WTC11 (cell line): ENCODE measurements at regions not wholly inside any gene's neighbourhood (a gene's known extent, or its start where the extent isn't known, plus 50 kb on each side); places are given as distances from the start of the nearest gene placed in this dataset.

Source experiments
- CREB1 ChIP-seq: sonication (generic); formaldehyde crosslinking; IDR thresholded peaks from 2 replicates; pipeline ENCODE4 v1.8.0; 2023; ENCODE audit warnings: mild to moderate bottlenecking, missing genetic modification reagents
- ESRRA ChIP-seq: sonication (generic); formaldehyde crosslinking; IDR thresholded peaks from 2 replicates; pipeline ENCODE4 v1.8.1; 2022; ENCODE audit warnings: mild to moderate bottlenecking, missing genetic modification reagents, borderline replicate concordance
- ETV6 ChIP-seq: sonication (generic); formaldehyde crosslinking; IDR thresholded peaks from 2 replicates; pipeline ENCODE4 v1.8.1; 2022; ENCODE audit warnings: mild to moderate bottlenecking, missing genetic modification reagents
- NR2C2 ChIP-seq: sonication (generic); formaldehyde crosslinking; IDR thresholded peaks from 2 replicates; pipeline ENCODE4 v1.8.0; 2022; ENCODE audit warnings: mild to moderate bottlenecking, missing genetic modification reagents
- SMAD3 ChIP-seq: sonication (generic); formaldehyde crosslinking; IDR thresholded peaks from 2 replicates; pipeline ENCODE4 v1.8.0; 2022; ENCODE audit warnings: missing genetic modification reagents, mild to moderate bottlenecking, borderline replicate concordance
- ZNF317 ChIP-seq: sonication (generic); formaldehyde crosslinking; IDR thresholded peaks from 2 replicates; pipeline ENCODE4 v1.8.1; 2023; ENCODE audit warnings: low read depth, mild to moderate bottlenecking, moderate library complexity, missing genetic modification reagents, borderline replicate concordance
- TF ChIP-seq, protein P1 (sequence below): sonication (generic); formaldehyde crosslinking; IDR thresholded peaks from 2 replicates; pipeline ENCODE4 v1.8.1; 2023; ENCODE audit warnings: mild to moderate bottlenecking, missing genetic modification reagents, moderate library complexity
- TF ChIP-seq, protein P2 (sequence below): fragments of 200-600 bp; IDR thresholded peaks from 2 replicates; pipeline ENCODE4 v1.8.0; 2022; ENCODE audit warnings: antibody characterized with exemption
- TF ChIP-seq, protein P3 (sequence below): sonication (generic); formaldehyde crosslinking; conservative IDR thresholded peaks from 2 replicates; pipeline ENCODE4 v1.8.1; 2022; ENCODE audit warnings: mild to moderate bottlenecking, missing genetic modification reagents
- TF ChIP-seq, protein P4 (sequence below): sonication (generic); formaldehyde crosslinking; IDR thresholded peaks from 2 replicates; pipeline ENCODE4 v1.8.0; 2022; ENCODE audit warnings: mild to moderate bottlenecking, missing genetic modification reagents
- TF ChIP-seq, protein P5 (sequence below): sonication (generic); formaldehyde crosslinking; IDR thresholded peaks from 2 replicates; pipeline ENCODE4 v1.8.1; 2022; ENCODE audit warnings: missing genetic modification reagents, borderline replicate concordance
- TF ChIP-seq, protein P6 (sequence below): sonication (generic); formaldehyde crosslinking; IDR thresholded peaks from 2 replicates; pipeline ENCODE4 v1.8.1; 2023; ENCODE audit warnings: mild to moderate bottlenecking, missing genetic modification reagents
- TF ChIP-seq, protein P7 (sequence below): sonication (generic); formaldehyde crosslinking; IDR thresholded peaks from 2 replicates; pipeline ENCODE4 v1.8.0; 2022; ENCODE audit warnings: missing genetic modification reagents
- TF ChIP-seq, protein P8 (sequence below): fragments of 250-450 bp; sonication (Bioruptor Pico); IDR thresholded peaks from 2 replicates; pipeline ENCODE4 v1.9.0; 2021; ENCODE audit warnings: mild to moderate bottlenecking, borderline replicate concordance

DNA sequence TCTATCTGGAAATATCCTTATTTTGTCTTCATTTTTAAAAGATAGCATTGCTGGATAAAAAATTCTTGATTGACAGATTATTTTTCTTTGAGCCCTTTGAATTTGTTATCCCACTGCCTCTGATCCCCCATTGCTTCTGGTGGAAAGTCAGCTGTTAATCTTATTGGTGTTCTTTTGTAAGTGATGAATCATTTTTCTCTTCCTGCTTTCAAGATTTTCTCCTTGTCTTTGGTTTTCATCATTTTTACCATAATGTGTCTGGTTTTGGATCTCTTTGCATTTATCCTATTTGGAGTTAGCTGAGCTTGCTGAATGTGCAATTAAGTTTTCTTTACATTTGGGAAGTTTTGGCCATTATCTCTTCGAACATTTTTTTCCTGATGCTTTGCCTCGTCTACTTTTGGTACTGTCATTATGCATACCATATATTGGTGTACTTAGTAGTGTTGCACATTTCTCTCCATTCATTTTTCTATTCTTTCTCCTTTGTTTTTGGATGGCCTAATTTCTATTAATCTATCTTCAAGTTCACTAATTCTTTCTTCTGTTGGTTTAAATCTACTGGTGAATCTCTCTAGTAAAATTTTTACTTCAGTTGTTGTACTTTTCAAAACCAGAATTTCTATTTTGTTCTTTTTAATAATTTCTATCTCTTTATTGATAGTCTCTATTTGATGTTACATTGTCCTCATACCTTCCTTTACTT, 440.0 kb upstream of the PROK2 start:
- TF ChIP-seq CREB1 = no peak
- TF ChIP-seq, protein P1, sequence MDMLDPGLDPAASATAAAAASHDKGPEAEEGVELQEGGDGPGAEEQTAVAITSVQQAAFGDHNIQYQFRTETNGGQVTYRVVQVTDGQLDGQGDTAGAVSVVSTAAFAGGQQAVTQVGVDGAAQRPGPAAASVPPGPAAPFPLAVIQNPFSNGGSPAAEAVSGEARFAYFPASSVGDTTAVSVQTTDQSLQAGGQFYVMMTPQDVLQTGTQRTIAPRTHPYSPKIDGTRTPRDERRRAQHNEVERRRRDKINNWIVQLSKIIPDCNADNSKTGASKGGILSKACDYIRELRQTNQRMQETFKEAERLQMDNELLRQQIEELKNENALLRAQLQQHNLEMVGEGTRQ (CRISPR knock-in tag) = no peak
- TF ChIP-seq, protein P2, sequence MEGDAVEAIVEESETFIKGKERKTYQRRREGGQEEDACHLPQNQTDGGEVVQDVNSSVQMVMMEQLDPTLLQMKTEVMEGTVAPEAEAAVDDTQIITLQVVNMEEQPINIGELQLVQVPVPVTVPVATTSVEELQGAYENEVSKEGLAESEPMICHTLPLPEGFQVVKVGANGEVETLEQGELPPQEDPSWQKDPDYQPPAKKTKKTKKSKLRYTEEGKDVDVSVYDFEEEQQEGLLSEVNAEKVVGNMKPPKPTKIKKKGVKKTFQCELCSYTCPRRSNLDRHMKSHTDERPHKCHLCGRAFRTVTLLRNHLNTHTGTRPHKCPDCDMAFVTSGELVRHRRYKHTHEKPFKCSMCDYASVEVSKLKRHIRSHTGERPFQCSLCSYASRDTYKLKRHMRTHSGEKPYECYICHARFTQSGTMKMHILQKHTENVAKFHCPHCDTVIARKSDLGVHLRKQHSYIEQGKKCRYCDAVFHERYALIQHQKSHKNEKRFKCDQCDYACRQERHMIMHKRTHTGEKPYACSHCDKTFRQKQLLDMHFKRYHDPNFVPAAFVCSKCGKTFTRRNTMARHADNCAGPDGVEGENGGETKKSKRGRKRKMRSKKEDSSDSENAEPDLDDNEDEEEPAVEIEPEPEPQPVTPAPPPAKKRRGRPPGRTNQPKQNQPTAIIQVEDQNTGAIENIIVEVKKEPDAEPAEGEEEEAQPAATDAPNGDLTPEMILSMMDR = no peak
- TF ChIP-seq NR2C2 (CRISPR knock-in tag) = no peak
- TF ChIP-seq, protein P3, sequence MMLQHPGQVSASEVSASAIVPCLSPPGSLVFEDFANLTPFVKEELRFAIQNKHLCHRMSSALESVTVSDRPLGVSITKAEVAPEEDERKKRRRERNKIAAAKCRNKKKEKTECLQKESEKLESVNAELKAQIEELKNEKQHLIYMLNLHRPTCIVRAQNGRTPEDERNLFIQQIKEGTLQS (CRISPR knock-in tag) = no peak
- no peak for TF ChIP-seq ETV6 (CRISPR knock-in tag)
- TF ChIP-seq, protein P4, sequence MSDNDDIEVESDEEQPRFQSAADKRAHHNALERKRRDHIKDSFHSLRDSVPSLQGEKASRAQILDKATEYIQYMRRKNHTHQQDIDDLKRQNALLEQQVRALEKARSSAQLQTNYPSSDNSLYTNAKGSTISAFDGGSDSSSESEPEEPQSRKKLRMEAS (CRISPR knock-in tag) = no peak
- TF ChIP-seq, protein P5, sequence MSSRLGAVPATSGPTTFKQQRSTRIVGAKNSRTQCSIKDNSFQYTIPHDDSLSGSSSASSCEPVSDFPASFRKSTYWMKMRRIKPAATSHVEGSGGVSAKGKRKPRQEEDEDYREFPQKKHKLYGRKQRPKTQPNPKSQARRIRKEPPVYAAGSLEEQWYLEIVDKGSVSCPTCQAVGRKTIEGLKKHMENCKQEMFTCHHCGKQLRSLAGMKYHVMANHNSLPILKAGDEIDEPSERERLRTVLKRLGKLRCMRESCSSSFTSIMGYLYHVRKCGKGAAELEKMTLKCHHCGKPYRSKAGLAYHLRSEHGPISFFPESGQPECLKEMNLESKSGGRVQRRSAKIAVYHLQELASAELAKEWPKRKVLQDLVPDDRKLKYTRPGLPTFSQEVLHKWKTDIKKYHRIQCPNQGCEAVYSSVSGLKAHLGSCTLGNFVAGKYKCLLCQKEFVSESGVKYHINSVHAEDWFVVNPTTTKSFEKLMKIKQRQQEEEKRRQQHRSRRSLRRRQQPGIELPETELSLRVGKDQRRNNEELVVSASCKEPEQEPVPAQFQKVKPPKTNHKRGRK (CRISPR knock-in tag) = no peak
- no peak for TF ChIP-seq ESRRA (CRISPR knock-in tag)
- no peak for TF ChIP-seq SMAD3 (CRISPR knock-in tag)
- TF ChIP-seq, protein P6, sequence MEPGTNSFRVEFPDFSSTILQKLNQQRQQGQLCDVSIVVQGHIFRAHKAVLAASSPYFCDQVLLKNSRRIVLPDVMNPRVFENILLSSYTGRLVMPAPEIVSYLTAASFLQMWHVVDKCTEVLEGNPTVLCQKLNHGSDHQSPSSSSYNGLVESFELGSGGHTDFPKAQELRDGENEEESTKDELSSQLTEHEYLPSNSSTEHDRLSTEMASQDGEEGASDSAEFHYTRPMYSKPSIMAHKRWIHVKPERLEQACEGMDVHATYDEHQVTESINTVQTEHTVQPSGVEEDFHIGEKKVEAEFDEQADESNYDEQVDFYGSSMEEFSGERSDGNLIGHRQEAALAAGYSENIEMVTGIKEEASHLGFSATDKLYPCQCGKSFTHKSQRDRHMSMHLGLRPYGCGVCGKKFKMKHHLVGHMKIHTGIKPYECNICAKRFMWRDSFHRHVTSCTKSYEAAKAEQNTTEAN (CRISPR knock-in tag) = no peak
- TF ChIP-seq, protein P7, sequence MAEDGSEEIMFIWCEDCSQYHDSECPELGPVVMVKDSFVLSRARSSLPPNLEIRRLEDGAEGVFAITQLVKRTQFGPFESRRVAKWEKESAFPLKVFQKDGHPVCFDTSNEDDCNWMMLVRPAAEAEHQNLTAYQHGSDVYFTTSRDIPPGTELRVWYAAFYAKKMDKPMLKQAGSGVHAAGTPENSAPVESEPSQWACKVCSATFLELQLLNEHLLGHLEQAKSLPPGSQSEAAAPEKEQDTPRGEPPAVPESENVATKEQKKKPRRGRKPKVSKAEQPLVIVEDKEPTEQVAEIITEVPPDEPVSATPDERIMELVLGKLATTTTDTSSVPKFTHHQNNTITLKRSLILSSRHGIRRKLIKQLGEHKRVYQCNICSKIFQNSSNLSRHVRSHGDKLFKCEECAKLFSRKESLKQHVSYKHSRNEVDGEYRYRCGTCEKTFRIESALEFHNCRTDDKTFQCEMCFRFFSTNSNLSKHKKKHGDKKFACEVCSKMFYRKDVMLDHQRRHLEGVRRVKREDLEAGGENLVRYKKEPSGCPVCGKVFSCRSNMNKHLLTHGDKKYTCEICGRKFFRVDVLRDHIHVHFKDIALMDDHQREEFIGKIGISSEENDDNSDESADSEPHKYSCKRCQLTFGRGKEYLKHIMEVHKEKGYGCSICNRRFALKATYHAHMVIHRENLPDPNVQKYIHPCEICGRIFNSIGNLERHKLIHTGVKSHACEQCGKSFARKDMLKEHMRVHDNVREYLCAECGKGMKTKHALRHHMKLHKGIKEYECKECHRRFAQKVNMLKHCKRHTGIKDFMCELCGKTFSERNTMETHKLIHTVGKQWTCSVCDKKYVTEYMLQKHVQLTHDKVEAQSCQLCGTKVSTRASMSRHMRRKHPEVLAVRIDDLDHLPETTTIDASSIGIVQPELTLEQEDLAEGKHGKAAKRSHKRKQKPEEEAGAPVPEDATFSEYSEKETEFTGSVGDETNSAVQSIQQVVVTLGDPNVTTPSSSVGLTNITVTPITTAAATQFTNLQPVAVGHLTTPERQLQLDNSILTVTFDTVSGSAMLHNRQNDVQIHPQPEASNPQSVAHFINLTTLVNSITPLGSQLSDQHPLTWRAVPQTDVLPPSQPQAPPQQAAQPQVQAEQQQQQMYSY = no peak
- peak; percentile 98 for TF ChIP-seq ZNF317
- TF ChIP-seq, protein P8, sequence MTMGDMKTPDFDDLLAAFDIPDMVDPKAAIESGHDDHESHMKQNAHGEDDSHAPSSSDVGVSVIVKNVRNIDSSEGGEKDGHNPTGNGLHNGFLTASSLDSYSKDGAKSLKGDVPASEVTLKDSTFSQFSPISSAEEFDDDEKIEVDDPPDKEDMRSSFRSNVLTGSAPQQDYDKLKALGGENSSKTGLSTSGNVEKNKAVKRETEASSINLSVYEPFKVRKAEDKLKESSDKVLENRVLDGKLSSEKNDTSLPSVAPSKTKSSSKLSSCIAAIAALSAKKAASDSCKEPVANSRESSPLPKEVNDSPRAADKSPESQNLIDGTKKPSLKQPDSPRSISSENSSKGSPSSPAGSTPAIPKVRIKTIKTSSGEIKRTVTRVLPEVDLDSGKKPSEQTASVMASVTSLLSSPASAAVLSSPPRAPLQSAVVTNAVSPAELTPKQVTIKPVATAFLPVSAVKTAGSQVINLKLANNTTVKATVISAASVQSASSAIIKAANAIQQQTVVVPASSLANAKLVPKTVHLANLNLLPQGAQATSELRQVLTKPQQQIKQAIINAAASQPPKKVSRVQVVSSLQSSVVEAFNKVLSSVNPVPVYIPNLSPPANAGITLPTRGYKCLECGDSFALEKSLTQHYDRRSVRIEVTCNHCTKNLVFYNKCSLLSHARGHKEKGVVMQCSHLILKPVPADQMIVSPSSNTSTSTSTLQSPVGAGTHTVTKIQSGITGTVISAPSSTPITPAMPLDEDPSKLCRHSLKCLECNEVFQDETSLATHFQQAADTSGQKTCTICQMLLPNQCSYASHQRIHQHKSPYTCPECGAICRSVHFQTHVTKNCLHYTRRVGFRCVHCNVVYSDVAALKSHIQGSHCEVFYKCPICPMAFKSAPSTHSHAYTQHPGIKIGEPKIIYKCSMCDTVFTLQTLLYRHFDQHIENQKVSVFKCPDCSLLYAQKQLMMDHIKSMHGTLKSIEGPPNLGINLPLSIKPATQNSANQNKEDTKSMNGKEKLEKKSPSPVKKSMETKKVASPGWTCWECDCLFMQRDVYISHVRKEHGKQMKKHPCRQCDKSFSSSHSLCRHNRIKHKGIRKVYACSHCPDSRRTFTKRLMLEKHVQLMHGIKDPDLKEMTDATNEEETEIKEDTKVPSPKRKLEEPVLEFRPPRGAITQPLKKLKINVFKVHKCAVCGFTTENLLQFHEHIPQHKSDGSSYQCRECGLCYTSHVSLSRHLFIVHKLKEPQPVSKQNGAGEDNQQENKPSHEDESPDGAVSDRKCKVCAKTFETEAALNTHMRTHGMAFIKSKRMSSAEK (CRISPR knock-in tag) = no peak
